ENCODE measurements at regions not wholly inside any gene's neighbourhood (a gene's known extent, or its start where the extent isn't known, plus 50 kb on each side); places are given as distances from the start of the nearest gene placed in this dataset.
A peak's percentile ranks its signal among the peaks of the same experiment; 100 is the strongest.

GRCh38 chr11:10625982-10626311, 57.5 kb upstream of the LYVE1 start:
- DNase-seq, result no peak
- FAIRE-seq, result no peak
- H3K4me1 ChIP-seq, result no peaks in the 10 kb centered on the region
- H3K9me3 ChIP-seq, result no peaks in the 10 kb centered on the region
- no peak for ATAC-seq
- intact Hi-C loops (cut with DNase I), result no loop called here
- no peak overlapping the region for H3K4me3 ChIP-seq
- H3K27me3 ChIP-seq, result no peaks in the 10 kb centered on the region
- no peak overlapping the region for H3K27ac ChIP-seq
- no peaks in the 10 kb centered on the region for H3K36me3 ChIP-seq
- WGBS, 2 donors, result 81 to 84% methylated on average over 13 of the region's 13 CpGs
- no peak for TF ChIP-seq CTCF (IDR thresholded peaks at IDR 0.05)

- Histone ChIP-seq H3K36me3 (no peaks in the 10 kb centered on the region), H3K27me3 (no peaks in the 10 kb centered on the region), H3K27ac (no peak overlapping the region), H3K9me3 (no peaks in the 10 kb centered on the region), H3K4me1 (no peaks in the 10 kb centered on the region), H3K4me3 (no peak overlapping the region)
- no peak for TF ChIP-seq CTCF (IDR thresholded peaks at IDR 0.05)
- FAIRE-seq, result no peak
- no peak for ATAC-seq
- DNase-seq, result no peak
- WGBS, 2 donors, result 85 to 89% methylated on average over 6 of the region's 6 CpGs
- intact Hi-C loops (cut with DNase I), result no loop called here
Measured at GRCh38 chr11:10625281-10625981, 57.0 kb upstream of the LYVE1 start.

- FAIRE-seq, result no peak
- intact Hi-C loops (cut with DNase I), result no loop called here
- DNase-seq, result no peak
- Histone ChIP-seq H3K36me3 (no peaks in the 10 kb centered on the region), H3K27me3 (no peaks in the 10 kb centered on the region), H3K4me1 (no peaks in the 10 kb centered on the region), H3K27ac (no peak overlapping the region), H3K9me3 (no peaks in the 10 kb centered on the region), H3K4me3 (no peak overlapping the region)
- 79 to 85% methylated on average over 11 of the region's 11 CpGs for WGBS, 2 donors
- peak in 3 of 4 donors; percentile 12 to 57 (median 49) for ATAC-seq
- no peak for TF ChIP-seq CTCF (IDR thresholded peaks at IDR 0.05)
Measured at GRCh38 chr11:10623797-10624761, 55.6 kb upstream of the LYVE1 start.

- no peaks in the 10 kb centered on the region for H3K4me1 ChIP-seq
- intact Hi-C loops (cut with DNase I), result no loop called here
- no peaks in the 10 kb centered on the region for H3K36me3 ChIP-seq
- 69 to 79% methylated on average over 12 of the region's 12 CpGs for WGBS, 2 donors
- H3K27ac ChIP-seq, result peak overlapping the region in 1 of 4 donors; percentile 17
- no peak overlapping the region for H3K4me3 ChIP-seq
- DNase-seq (peak in 1 of 6 donors; percentile 41), ATAC-seq (peak in 2 of 4 donors; percentile 69 to 80), FAIRE-seq (no peak)
- no peaks in the 10 kb centered on the region for H3K27me3 ChIP-seq
- TF ChIP-seq CTCF (IDR thresholded peaks at IDR 0.05), result no peak
- no peaks in the 10 kb centered on the region for H3K9me3 ChIP-seq
Measured at GRCh38 chr11:10622957-10623791, 54.7 kb upstream of the LYVE1 start.
